GM13977 (cell line): ENCODE measurements at regions not wholly inside any gene's neighbourhood (a gene's known extent, or its start where the extent isn't known, plus 50 kb on each side); places are given as distances from the start of the nearest gene placed in this dataset.

Experiments
- DNase-seq: peaks from one replicate; pipeline ENCODE4 v3.0.0; 2012; ENCODE audit warnings: low spot score
- in situ Hi-C: fragments of 300-500 bp; cut with MboI; formaldehyde crosslinking; loops from one replicate; pipeline ENCODE4 v1.12.0; 2022; ENCODE audit warnings: low sequenced_read_pairs, low pct_unique_long_range_greater_than_20kb, mixed read lengths, inconsistent platforms; ENCODE audit not compliant: unreplicated experiment
- TF ChIP-seq, protein P1 (sequence below): IDR thresholded peaks from 2 replicates; pipeline ENCODE4 v1.5.1; 2012; ENCODE audit warnings: mild to moderate bottlenecking, control low read depth; ENCODE audit not compliant: insufficient read depth; ENCODE audit errors: extremely low read depth, missing control alignments

DNA sequence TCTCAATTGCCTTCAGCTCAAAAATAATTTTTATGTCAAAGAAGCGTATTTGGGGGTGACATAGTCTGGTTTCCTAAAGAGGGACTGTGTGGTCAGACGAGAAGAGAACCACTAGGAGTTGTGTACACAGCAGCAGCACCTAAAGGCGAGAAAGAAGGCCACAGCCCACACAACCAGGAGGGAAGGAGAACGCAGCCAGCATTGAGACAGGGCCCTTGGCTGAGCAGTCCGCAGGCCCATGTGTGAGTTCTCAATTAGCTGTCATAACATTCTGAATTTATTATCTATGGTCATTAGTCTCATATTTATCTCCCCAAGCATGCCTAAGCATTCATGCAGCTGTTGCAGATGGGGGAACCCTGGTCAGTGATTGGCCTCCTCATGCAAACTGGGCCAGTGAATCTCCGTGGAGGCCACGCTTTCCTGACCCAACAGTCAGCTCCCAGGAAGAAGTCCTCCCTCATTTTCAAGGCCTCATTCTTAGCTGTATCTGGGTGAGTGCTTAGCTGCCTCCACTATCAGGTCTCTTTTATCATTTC, 81.2 kb upstream of the ATF7IP start:
- in situ Hi-C loops = no loop called here
- TF ChIP-seq, protein P1, sequence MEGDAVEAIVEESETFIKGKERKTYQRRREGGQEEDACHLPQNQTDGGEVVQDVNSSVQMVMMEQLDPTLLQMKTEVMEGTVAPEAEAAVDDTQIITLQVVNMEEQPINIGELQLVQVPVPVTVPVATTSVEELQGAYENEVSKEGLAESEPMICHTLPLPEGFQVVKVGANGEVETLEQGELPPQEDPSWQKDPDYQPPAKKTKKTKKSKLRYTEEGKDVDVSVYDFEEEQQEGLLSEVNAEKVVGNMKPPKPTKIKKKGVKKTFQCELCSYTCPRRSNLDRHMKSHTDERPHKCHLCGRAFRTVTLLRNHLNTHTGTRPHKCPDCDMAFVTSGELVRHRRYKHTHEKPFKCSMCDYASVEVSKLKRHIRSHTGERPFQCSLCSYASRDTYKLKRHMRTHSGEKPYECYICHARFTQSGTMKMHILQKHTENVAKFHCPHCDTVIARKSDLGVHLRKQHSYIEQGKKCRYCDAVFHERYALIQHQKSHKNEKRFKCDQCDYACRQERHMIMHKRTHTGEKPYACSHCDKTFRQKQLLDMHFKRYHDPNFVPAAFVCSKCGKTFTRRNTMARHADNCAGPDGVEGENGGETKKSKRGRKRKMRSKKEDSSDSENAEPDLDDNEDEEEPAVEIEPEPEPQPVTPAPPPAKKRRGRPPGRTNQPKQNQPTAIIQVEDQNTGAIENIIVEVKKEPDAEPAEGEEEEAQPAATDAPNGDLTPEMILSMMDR = peak; percentile 35
- DNase-seq = peak; percentile 46

DNA sequence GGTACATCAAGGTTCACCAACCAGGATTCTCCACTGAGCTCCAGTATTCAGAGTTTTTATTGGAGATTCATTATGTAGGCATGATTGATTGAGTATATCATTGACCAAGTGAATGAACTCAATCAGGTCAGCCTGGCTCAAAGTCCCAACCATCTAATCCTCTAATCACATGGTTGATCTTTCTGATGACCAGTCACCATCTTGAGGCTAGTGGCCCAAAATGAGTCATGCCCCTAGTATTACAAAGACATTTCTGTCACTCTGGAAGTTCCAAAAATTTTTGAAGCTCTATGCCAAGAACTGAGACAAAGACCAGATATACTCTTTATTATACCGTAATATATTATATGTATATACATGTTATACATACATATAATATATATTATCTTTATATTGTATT, 75.9 kb upstream of the ATF7IP start:
- DNase-seq = no peak
- in situ Hi-C loops = no loop called here
- TF ChIP-seq, protein P1 = no peak

DNA sequence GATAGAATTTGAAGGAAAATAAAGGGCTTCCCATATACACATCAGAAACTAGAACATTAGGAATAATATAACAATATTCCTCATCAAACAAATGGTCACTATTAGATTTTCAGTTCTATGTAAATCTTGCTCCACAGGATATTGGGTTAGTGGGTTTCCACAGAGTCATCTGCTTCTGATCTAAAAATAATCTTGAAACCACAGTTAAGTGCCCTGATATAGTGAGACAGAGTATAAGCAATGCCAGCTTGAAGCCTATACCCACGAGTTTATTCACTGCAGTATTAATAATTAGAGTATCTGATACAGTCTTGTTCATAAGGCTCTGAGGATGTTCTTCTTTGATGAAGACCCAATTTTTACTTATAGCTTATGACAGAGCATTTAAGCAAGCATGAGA, 74.5 kb upstream of the ATF7IP start:
- in situ Hi-C loops = no loop called here
- no peak for DNase-seq
- TF ChIP-seq, protein P1 = no peak

DNA sequence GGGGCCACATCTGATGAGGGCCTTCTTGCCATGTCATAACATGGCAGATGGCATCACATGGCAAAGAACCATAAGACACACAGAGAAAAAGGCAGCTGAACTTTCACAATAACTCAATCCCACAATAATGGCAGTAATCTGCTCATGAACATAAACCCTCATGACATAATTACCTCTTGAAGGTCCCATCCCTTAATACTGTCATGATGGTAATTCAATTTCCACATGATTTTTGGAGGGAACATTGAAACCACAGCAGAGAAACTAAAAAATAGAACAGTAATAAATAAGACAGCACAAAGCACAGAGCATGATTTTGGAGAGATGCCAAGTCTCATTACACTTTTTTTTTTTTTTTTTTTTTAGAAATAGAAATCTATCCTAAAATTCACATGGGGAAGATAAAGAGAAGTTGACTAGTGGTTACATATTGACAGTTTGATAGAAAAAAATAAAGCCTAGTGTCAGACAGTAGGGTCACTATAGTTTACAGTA, 61.8 kb upstream of the ATF7IP start:
- in situ Hi-C loops = no loop called here
- TF ChIP-seq, protein P1 = no peak
- no peak for DNase-seq

DNA sequence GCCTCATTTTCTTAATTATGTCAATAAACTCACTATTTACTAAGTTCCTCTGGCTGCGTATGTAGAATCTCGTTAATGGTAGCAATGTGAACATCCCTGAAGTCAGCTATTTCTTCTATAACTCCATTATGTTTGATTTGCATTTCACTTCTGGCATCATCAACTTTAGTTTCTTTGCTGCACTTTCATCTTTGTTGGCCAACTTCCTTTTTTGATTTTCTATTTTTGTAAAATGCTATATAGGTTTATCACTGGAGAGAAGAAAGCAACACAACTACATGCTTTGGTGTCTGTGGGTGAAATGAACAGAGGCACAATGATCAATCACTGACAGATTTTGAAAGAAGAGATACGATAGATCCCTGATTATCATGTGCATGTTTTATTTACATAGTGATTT, 58.5 kb upstream of the ATF7IP start:
- in situ Hi-C loops = no loop called here
- TF ChIP-seq, protein P1 = no peak
- no peak for DNase-seq

DNA sequence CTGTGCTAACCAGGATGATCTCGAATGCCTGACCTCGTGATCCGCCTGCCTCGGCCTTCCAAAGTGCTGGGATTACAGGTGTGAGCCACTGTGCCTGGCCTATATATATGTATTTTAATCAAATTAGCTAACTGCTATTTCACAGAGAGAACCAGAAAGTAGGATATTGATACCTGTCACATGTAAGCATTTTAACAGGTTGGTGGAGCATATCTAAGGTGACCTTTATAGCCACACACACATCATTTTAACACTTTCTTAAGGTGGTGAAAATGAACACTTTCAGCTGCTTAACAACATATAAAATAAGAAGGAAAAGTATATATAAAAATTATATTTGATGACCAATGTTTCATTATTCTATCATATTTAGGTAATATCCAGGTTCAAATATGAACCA, 57.0 kb upstream of the ATF7IP start:
- in situ Hi-C loops = no loop called here
- TF ChIP-seq, protein P1 = no peak

More for the DNA sequence above, 57.0 kb upstream of the ATF7IP start:
- no peak for DNase-seq
